CD4-positive, alpha-beta T cell (primary cell): ENCODE measurements at regions not wholly inside any gene's neighbourhood (a gene's known extent, or its start where the extent isn't known, plus 50 kb on each side); places are given as distances from the start of the nearest gene placed in this dataset.

ENCODE experiments used
- ATAC-seq: fragments of 200-7000 bp; cut with Tn5 transposase; one replicate; pipeline ENCODE4 v1.10.0; 2022; ENCODE audit warnings: mild to moderate bottlenecking; ENCODE audit not compliant: poor library complexity
- CTCF ChIA-PET: fragments of 350-600 bp; sonication (Branson Sonifier 250); formaldehyde crosslinking; loops from one replicate; lab custom pipeline; 2021; ENCODE audit warnings: antibody characterized with exemption, inconsistent platforms; lab: Charles Lee
- POLR2A ChIA-PET: fragments of 350-600 bp; sonication (Branson Sonifier 250); formaldehyde crosslinking; loops from one replicate; lab custom pipeline; 2021; ENCODE audit warnings: antibody characterized with exemption, inconsistent platforms; lab: Charles Lee
- DNase-seq, 14 experiments: peaks; one replicate each; pipeline ENCODE4 v3.0.0-alpha.2; 2013 to 2020; ENCODE audit warnings: mixed read lengths in 2 of 14
- H3K27ac ChIP-seq, 2 donors: one replicate each; pipeline versions ENCODE4 v1.5.1 to v1.7.0; 2013; ENCODE audit warnings: low read length in 2 of 2, low read depth in 1 of 2, mild to moderate bottlenecking in 1 of 2
- H3K27me3 ChIP-seq, 2 experiments: 1 replicate in 1 of 2; 2 replicates in 1 of 2; pipeline versions ENCODE4 v1.6.1 to v1.7.0; 2013; ENCODE audit warnings: low read length in 2 of 2, control low read depth in 1 of 2, mild to moderate bottlenecking in 1 of 2, moderate library complexity in 1 of 2; ENCODE audit not compliant: insufficient read depth in 2 of 2, control insufficient read depth in 1 of 2
- H3K36me3 ChIP-seq: one replicate; pipeline ENCODE4 v1.6.1; 2013; ENCODE audit warnings: low read length, control low read depth; ENCODE audit not compliant: insufficient read depth
- H3K4me1 ChIP-seq: one replicate; pipeline ENCODE4 v1.6.1; 2013; ENCODE audit warnings: low read length, control low read depth; ENCODE audit not compliant: insufficient read depth
- H3K4me3 ChIP-seq: one replicate; pipeline ENCODE4 v1.5.1; 2013; ENCODE audit warnings: mild to moderate bottlenecking, low read length, moderate library complexity
- H3K9me3 ChIP-seq, 2 experiments: 1 replicate in 1 of 2; 2 replicates in 1 of 2; pipeline versions ENCODE4 v1.6.1 to v1.7.0; 2013; ENCODE audit warnings: low read length in 2 of 2, mild to moderate bottlenecking in 2 of 2, control low read depth in 1 of 2, moderate library complexity in 1 of 2; ENCODE audit not compliant: control insufficient read depth in 1 of 2, insufficient read depth in 1 of 2
- H3K27ac Mint-ChIP-seq: one replicate; pipeline ENCODE4 v1.8.0; 2020; ENCODE audit warnings: mixed read lengths
- H3K27me3 Mint-ChIP-seq: one replicate; pipeline ENCODE4 v1.8.0; 2021; ENCODE audit warnings: mixed read lengths
- H3K36me3 Mint-ChIP-seq: one replicate; pipeline ENCODE4 v1.8.0; 2021; ENCODE audit warnings: low read depth, mixed read lengths
- H3K4me1 Mint-ChIP-seq: one replicate; pipeline ENCODE4 v1.8.0; 2021; ENCODE audit warnings: low read depth, mixed read lengths
- H3K4me3 Mint-ChIP-seq: one replicate; pipeline ENCODE4 v1.8.0; 2020; ENCODE audit warnings: mild to moderate bottlenecking, mixed read lengths
- H3K9me3 Mint-ChIP-seq: one replicate; pipeline ENCODE4 v1.8.0; 2020; ENCODE audit warnings: mixed read lengths
- CTCF ChIP-seq: fragments of 200-600 bp; IDR thresholded peaks from one replicate; pipeline ENCODE4 v1.8.0; 2022; ENCODE audit warnings: antibody characterized with exemption, mild to moderate bottlenecking
- intact Hi-C, 2 experiments: fragments of 100-400 bp; cut with DNase I in 1 of 2; cut with micrococcal nuclease in 1 of 2; formaldehyde crosslinking; loops; one replicate each; pipeline versions ENCODE4 v1.15.1 to v1.9.0; 2023 to 2025; cut with DNase I, micrococcal nuclease

- Histone ChIP-seq H3K4me1 (no peaks in the 10 kb centered on the region), H3K27me3 (no peaks in the 10 kb centered on the region), H3K9me3 (peaks cover 0 to 2% of the 10 kb centered on the region in 2 experiments), H3K4me3 (no peak overlapping the region), H3K27ac (no peak overlapping the region), H3K36me3 (no peaks in the 10 kb centered on the region)
- ATAC-seq: no peak
- Mint-ChIP-seq H3K9me3 (peaks cover 3% of the 10 kb centered on the region), H3K4me3 (no peak overlapping the region), H3K4me1 (no peaks in the 10 kb centered on the region), H3K27me3 (no peaks in the 10 kb centered on the region), H3K36me3 (no peaks in the 10 kb centered on the region), H3K27ac (no peak overlapping the region)
- DNase-seq: no peak
- TF ChIP-seq CTCF: no peak
- CTCF ChIA-PET: no interaction called here
- intact Hi-C loops: no loop called here
- POLR2A ChIA-PET: no interaction called here
Measured at GRCh38 chr9:87077986-87078385, 130.7 kb upstream of the GAS1 start.

GRCh38 chr9:87080512-87081264 lies 133.4 kb upstream of the GAS1 start:
- H3K9me3 Mint-ChIP-seq: peaks cover 3% of the 10 kb centered on the region

GRCh38 chr9:87081503-87081902 lies 134.2 kb upstream of the GAS1 start:
- CTCF ChIA-PET: interaction anchor here (0.6 kb wide), 1 partner anchor 1241 kb away, joined by 3 read pairs; no protein-coding TSS in a partner anchor
- Mint-ChIP-seq H3K27me3 (no peaks in the 10 kb centered on the region), H3K36me3 (no peaks in the 10 kb centered on the region), H3K9me3 (peaks cover 3% of the 10 kb centered on the region), H3K4me1 (no peaks in the 10 kb centered on the region), H3K27ac (no peak overlapping the region), H3K4me3 (no peak overlapping the region)
- no peaks in the 10 kb centered on the region for H3K4me1 ChIP-seq
- H3K9me3 ChIP-seq: peaks cover 0 to 18% of the 10 kb centered on the region in 2 experiments
- no peak overlapping the region for H3K27ac ChIP-seq
- TF ChIP-seq CTCF: no peak
- ATAC-seq (no peak), DNase-seq (no peak)
- POLR2A ChIA-PET: no interaction called here
- intact Hi-C loops: no loop called here
- H3K36me3 ChIP-seq: no peaks in the 10 kb centered on the region
- no peak overlapping the region for H3K4me3 ChIP-seq
- no peaks in the 10 kb centered on the region for H3K27me3 ChIP-seq

More at GRCh38 chr9:87080512-87081264, 133.4 kb upstream of the GAS1 start:
- intact Hi-C loops: no loop called here
- H3K36me3 Mint-ChIP-seq: no peaks in the 10 kb centered on the region
- TF ChIP-seq CTCF: no peak
- no peak overlapping the region for H3K27ac Mint-ChIP-seq
- no peak overlapping the region for H3K4me3 ChIP-seq
- H3K27ac ChIP-seq: no peak overlapping the region
- no peaks in the 10 kb centered on the region for H3K36me3 ChIP-seq
- H3K4me1 Mint-ChIP-seq: no peaks in the 10 kb centered on the region
- POLR2A ChIA-PET: no interaction called here
- H3K9me3 ChIP-seq: peaks cover 0 to 14% of the 10 kb centered on the region in 2 experiments
- ATAC-seq (no peak), DNase-seq (no peak)
- H3K4me3 Mint-ChIP-seq: no peak overlapping the region
- CTCF ChIA-PET: no interaction called here
- H3K27me3 ChIP-seq: no peaks in the 10 kb centered on the region
- H3K4me1 ChIP-seq: no peaks in the 10 kb centered on the region
- H3K27me3 Mint-ChIP-seq: no peaks in the 10 kb centered on the region
